Fibroblast of skin of abdomen (primary cell): ENCODE measurements at regions not wholly inside any gene's neighbourhood (a gene's known extent, or its start where the extent isn't known, plus 50 kb on each side); places are given as distances from the start of the nearest gene placed in this dataset.
"Not testable (repeated sequence)": the region's sequence is repeated elsewhere in the genome, so short reads cannot be mapped to it uniquely, and the experiment has no call there.

Experiments used
- DNase-seq: peaks from one replicate; pipeline ENCODE4 v3.0.0-alpha.2; 2013

GRCh38 chr5:127216143-127216542 is 74.5 kb upstream of the MEGF10 start:
- DNase-seq, result no peak

- no peak for DNase-seq
These were observed 73.5 kb upstream of the MEGF10 start for GRCh38 chr5:127216898-127217675.

GRCh38 chr5:127221936-127222335 is 68.7 kb upstream of the MEGF10 start:
- DNase-seq, result not testable (repeated sequence)

GRCh38 chr5:127222571-127223156 is 67.9 kb upstream of the MEGF10 start:
- not testable (repeated sequence) for DNase-seq

- no peak for DNase-seq
These were observed 67.2 kb upstream of the MEGF10 start for GRCh38 chr5:127223256-127223974.

- no peak for DNase-seq
These were observed 62.7 kb upstream of the MEGF10 start for GRCh38 chr5:127227881-127228280.

GRCh38 chr5:127228540-127229184 is 61.9 kb upstream of the MEGF10 start:
- no peak for DNase-seq

GRCh38 chr5:127229185-127229889 is 61.3 kb upstream of the MEGF10 start:
- DNase-seq, result peak; percentile 20

- DNase-seq, result no peak
These were observed 59.5 kb upstream of the MEGF10 start for GRCh38 chr5:127231118-127231517.

- no peak for DNase-seq
These were observed 57.0 kb upstream of the MEGF10 start for GRCh38 chr5:127233590-127233989.

GRCh38 chr5:127235136-127235535 is 55.5 kb upstream of the MEGF10 start:
- DNase-seq, result no peak

- DNase-seq, result no peak
These were observed 54.3 kb upstream of the MEGF10 start for GRCh38 chr5:127236254-127236653.
